ENCODE measurements at regions not wholly inside any gene's neighbourhood (a gene's known extent, or its start where the extent isn't known, plus 50 kb on each side); places are given as distances from the start of the nearest gene placed in this dataset.
"Not testable (repeated sequence)": the region's sequence is repeated elsewhere in the genome, so short reads cannot be mapped to it uniquely, and the experiment has no call there.

- DNase-seq = no peak
Measured at GRCh38 chr14:83260751-83261150, 1727.1 kb upstream of the SEL1L start.

DNA sequence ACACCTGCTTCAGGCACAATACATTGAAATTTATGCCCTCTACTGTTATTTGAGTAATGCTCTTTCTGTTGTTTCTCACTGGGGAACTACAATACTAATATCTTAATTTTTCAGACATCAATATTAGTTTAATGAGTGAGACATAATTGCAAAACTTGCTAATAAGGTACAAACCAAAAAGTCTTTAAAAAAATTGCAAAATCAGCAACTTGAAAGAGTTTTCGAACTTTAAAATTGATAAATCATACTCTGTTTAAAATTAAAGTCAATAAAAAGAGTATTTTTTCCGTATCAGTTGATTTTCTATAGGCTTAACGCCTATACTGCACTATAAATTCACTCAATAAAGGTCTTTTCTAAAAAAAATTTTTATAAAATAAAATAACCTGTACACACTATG is 1735.9 kb upstream of the SEL1L start:
- DNase-seq = no peak

DNA sequence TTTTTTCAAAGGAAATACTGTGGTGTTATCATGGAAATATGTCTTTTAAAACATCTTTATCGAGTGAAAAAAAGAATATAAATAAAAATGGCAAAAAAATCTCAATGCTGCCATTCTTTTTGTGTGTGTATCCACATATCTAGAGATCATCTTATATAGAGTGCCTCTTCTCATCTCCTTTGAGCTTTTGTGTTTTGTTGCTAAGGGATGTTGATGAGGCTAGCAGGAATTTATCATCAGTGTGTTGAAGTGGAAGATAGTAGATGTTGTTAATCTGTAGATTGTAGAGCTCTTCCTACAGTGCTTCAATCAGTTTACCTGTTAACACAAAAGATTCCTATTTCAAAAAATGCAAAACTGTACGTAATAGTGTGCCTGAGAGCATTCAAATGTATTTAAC is 1738.0 kb upstream of the SEL1L start:
- no peak for DNase-seq

- no peak for DNase-seq
Measured at GRCh38 chr14:83280719-83281118, 1747.1 kb upstream of the SEL1L start.

DNA sequence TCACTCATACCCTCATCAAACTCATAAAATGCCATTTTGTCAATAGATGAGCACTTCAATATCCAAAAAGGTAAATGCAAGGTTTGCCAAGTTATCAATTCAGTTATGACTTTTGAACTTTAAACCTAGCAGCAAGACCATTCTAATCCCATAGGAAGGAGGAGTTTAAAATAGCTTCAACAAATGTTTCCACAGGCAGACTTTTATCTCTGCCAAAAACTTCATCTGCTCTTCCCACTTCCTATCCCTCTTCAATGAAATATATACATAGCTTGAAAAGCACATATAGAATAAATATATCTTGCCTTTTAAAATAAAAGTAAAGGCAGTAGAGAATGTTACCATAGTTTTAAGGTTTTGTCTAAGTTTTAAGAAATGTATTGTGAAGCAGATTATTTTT is 1749.1 kb upstream of the SEL1L start:
- no peak for DNase-seq

GRCh38 chr14:83287300-83287699 is 1753.6 kb upstream of the SEL1L start:
- DNase-seq = no peak

GRCh38 chr14:83289390-83289789 is 1755.7 kb upstream of the SEL1L start:
- no peak for DNase-seq

DNA sequence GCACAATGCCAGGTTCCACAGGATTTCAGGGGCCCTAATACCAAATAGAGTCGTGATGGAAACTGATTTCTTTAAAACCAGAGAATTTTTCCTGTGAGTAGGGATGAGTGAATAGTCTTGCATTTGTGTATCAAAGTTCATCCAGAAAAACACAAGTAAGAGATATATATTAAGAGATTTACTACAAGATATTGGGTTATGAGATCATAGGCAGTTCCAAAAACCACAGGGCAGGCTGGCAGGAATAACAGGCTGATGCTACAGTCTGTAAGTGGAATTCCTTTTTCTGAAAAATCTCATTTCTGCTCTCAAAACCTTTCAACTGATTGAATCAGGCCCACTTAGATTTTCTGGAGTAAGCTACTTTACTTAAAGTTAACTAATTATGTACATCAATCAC is 1756.2 kb upstream of the SEL1L start:
- no peak for DNase-seq

DNA sequence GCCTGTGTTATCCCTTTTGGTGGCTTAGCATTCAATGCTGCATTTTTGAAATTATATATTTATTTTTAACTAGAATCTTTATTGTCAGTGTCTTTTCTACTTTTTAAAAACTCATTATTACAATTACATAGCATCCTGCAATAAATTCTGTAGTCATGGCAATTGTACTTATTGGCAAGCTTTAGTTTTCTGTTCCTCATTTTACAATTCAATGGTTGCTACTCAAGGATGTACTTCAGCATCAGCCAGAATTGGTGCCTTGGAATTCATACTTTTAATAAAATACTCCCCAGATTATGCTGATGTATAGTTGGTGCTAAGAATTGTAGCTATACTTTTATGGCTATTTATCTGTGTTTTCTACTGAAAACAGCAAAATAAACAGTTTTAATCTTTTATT is 1756.8 kb upstream of the SEL1L start:
- no peak for DNase-seq

DNA sequence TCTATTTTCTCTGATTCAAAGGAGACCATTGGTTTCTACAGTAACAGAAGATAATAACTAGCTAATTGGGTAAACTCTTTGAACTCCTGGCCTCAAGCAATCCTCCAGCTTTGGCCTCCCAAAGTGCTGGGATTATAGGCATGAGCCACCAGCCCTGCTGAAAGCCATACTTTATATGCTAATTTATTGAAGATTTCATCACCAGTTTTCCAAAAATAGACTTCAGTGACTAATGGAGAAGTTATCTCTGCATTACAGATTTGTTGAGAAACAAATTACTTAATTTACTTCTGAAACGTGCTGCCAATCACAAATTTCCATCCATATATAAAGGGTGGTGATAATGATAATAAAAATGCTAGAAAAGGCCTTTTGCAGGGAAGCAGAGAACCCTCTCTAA is 1758.1 kb upstream of the SEL1L start:
- DNase-seq = no peak

GRCh38 chr14:83294941-83295340 is 1761.3 kb upstream of the SEL1L start:
- DNase-seq = no peak

GRCh38 chr14:83297361-83297760 is 1763.7 kb upstream of the SEL1L start:
- DNase-seq = no peak

DNA sequence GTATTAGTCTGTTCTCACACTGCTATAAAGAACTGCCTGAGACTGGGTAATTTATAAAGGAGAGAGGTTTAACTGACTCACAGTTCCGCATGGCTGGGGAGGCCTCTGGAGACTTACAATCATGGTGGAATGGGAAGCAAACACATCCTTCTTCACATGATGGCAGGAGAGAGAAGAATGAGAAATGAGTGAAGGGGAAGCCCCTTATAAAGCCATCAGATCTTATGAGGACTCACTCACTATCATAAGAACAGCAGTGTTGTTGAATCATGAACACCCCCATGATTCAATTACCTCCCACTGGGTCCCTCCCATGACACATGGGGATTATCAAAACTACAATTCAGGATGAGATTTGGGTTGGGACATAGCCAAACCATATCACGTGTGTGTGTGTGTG is 1764.4 kb upstream of the SEL1L start:
- not testable (repeated sequence) for DNase-seq

GRCh38 chr14:83300476-83301064 is 1766.9 kb upstream of the SEL1L start:
- no peak for DNase-seq

- no peak for DNase-seq
Measured at GRCh38 chr14:83301791-83302190, 1768.1 kb upstream of the SEL1L start.

DNA sequence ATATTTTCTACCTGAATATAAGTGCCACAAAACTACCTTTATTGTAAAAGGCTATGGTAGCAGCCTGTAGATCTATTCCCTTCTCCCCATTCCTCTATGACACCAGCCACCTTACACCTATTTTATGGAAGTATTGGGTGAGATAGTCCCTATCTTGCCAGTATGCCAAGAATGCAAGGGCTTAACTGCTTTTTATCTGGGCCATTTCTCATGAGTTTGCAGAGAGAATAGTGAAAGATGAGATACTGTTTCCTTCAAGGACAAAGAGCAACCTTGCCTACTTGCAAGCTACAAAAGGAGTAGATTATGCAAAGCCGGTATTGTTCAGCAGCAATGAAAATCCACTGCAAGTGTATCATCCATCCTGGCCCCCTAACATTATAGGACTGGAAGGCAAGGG is 1775.6 kb upstream of the SEL1L start:
- no peak for DNase-seq

- DNase-seq = no peak
Measured at GRCh38 chr14:83309833-83310232, 1776.2 kb upstream of the SEL1L start.

DNA sequence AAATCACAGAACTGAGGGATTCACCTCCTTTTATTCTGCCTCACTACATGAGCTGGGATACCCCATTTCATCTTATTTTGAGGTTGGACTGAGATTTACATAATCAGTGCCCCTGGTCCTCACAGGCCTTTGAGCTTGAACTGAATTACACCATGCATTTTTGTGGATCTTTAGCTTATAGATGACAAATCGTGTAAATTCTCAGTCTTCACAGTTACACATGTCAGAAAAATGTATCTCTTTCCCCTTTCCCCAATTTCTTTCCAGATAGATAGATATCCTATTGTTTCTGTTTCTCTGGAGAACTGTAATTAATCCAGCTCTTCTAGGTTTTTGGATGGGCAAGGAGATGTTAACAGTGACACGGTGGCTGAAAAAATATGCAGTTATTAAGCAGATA is 1778.9 kb upstream of the SEL1L start:
- no peak for DNase-seq

GRCh38 chr14:83314764-83315163 is 1781.1 kb upstream of the SEL1L start:
- DNase-seq = no peak

DNA sequence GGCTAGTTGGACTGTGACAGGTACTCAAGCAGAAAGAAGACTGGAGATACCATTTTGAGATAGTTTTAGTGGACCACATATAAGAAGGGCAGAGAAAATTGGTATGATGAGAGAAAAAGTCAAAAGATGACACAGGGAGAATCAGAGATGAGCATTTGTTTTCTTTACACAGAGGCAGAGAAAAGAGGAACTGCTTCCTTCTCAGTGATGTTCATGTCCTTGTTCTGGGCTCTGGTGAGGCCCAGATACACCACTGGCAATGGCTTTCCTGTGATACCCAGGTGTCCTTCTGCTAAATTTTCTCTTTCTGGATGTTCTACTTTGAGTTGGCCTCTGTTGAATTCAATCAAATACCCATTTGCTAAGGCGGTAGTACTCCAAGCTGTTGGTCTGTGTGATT is 1782.7 kb upstream of the SEL1L start:
- no peak for DNase-seq

- no peak for DNase-seq
Measured at GRCh38 chr14:83320837-83321236, 1787.2 kb upstream of the SEL1L start.

GRCh38 chr14:83331513-83331912 is 1797.9 kb upstream of the SEL1L start:
- no peak for DNase-seq

- DNase-seq = no peak
Measured at GRCh38 chr14:83342590-83342989, 1808.9 kb upstream of the SEL1L start.

- DNase-seq = no peak
Measured at GRCh38 chr14:83347874-83348273, 1814.2 kb upstream of the SEL1L start.

DNA sequence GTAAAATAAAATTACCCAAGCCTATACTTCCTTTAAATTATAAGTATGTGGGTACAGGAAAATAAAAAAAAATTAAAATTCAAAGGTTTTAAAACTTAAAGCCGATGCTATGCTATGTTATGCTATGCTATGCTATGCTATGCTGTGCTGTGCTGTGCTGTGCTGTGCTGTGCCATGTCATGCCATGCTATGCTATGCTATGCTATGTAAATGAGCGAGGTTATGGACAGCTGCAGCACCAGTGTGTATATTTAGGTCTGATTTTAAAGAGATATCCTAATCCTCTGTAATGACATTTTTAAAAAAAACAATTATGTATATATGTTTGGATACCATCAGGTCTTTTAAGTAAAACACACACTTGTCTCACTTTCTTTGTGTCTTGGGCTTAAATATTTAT is 1822.0 kb upstream of the SEL1L start:
- DNase-seq = no peak

DNA sequence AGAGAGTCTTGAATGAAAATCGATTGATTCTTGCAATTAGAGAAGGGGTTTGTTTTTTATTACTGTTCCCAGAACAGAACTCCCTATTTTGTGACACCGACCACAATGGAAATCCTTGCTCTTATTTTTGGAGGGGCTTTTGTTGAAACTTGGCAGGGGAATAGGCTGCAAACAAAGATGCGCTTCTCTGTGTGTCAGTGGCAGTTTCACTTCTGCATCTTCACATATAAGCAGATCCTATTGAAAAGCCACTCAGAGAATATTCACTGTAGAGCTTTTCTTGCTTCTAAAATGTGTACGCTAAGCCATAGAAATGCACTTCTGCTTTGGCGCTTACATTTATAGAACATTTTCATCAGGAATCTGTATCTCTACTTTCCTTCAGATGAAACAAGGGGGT is 1822.4 kb upstream of the SEL1L start:
- no peak for DNase-seq

All from stimulated activated CD4-positive, alpha-beta T cell treated with anti-CD3 and anti-CD28 coated beads, Interleukin-2, amount 100 ng/mL, for 24 hours (primary cell).